Activated CD4-positive, alpha-beta T cell treated with anti-CD3 and anti-CD28 coated beads, Interleukin-2, amount 10 ng/mL, durations not matched to agents 7 days and 5 days (primary cell): ENCODE measurements at regions not wholly inside any gene's neighbourhood (a gene's known extent, or its start where the extent isn't known, plus 50 kb on each side); places are given as distances from the start of the nearest gene placed in this dataset.
"Not testable (repeated sequence)": the region's sequence is repeated elsewhere in the genome, so short reads cannot be mapped to it uniquely, and the experiment has no call there.

ENCODE experiments used
- CTCF ChIA-PET: fragments of 350-600 bp; sonication (Branson Sonifier 250); formaldehyde crosslinking; loops from one replicate; lab custom pipeline; 2021; ENCODE audit warnings: antibody characterized with exemption; lab: Charles Lee
- POLR2A ChIA-PET: fragments of 350-600 bp; sonication (Branson Sonifier 250); formaldehyde crosslinking; loops from one replicate; lab custom pipeline; 2021; ENCODE audit warnings: antibody characterized with exemption; lab: Charles Lee
- DNase-seq: peaks from one replicate; pipeline ENCODE4 v3.0.0-alpha.2; 2020
- H3K27ac Mint-ChIP-seq: one replicate; pipeline ENCODE4 v1.8.0; 2021; ENCODE audit warnings: mild to moderate bottlenecking, moderate library complexity, mixed read lengths
- H3K27me3 Mint-ChIP-seq: one replicate; pipeline ENCODE4 v1.8.0; 2021; ENCODE audit warnings: mixed read lengths
- H3K36me3 Mint-ChIP-seq: one replicate; pipeline ENCODE4 v1.8.0; 2021; ENCODE audit warnings: low read depth, mixed read lengths
- H3K4me1 Mint-ChIP-seq: one replicate; pipeline ENCODE4 v1.8.0; 2021; ENCODE audit warnings: mixed read lengths
- H3K4me3 Mint-ChIP-seq: one replicate; pipeline ENCODE4 v1.8.0; 2021; ENCODE audit warnings: mild to moderate bottlenecking, moderate library complexity, mixed read lengths
- H3K9me3 Mint-ChIP-seq: one replicate; pipeline ENCODE4 v1.8.0; 2021; ENCODE audit warnings: mixed read lengths

DNA sequence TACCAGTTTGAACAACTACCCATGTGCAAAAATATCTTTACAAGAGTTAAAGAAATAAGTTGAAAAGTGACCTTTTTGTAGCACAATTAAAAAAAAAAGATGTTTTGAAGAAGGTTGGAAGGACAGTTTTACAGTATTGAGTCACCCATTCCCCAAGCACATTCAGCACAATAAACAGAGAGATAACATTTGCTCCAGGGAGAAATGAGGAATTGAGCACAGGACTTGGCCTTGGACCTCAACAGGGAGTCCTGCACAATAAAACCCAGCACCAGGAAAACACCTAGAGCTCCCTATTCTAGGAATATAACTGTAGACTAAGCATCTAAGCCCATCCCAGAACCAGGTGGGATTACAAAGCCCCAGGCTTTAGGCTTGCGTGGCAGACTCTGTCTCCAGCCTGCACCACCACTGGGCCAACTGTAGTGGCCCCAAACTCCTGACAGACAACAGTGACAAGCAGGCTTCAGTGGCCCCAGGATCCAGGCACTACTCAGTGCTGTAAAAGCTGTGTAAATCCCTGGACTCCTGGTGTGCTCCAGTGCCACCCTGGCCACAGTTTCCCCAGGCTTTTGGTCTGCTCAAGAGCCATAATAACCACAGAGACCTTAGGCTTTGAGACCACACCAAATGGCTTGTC is 857.2 kb downstream of the SLITRK1 start:
- no peak overlapping the region for H3K27ac Mint-ChIP-seq
- no peaks in the 10 kb centered on the region for H3K4me1 Mint-ChIP-seq
- CTCF ChIA-PET: no interaction called here
- no peaks in the 10 kb centered on the region for H3K36me3 Mint-ChIP-seq
- no peaks in the 10 kb centered on the region for H3K9me3 Mint-ChIP-seq
- H3K27me3 Mint-ChIP-seq: no peaks in the 10 kb centered on the region
- no peak overlapping the region for H3K4me3 Mint-ChIP-seq
- DNase-seq: no peak
- POLR2A ChIA-PET: no interaction called here

DNA sequence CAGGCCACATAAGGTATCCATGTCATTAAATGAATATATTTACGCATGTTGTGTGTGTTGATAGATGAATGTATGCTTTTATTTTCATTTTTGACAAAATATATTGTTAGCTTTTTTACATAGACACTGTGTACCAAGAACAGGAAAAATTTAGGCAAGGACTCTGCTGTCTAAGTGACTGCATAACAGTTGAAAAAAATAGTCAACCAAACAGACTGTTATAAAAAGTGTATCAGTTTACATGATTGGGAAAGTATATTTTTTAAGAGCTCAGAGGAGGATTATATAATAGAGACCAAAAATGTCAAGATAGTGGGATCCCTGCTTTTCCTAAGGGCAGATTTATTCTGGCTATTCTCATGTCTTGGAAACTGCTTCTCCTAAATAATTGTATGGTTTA is 858.0 kb downstream of the SLITRK1 start:
- no peaks in the 10 kb centered on the region for H3K36me3 Mint-ChIP-seq
- DNase-seq: no peak
- ChIA-PET CTCF (no interaction called here), POLR2A (no interaction called here)
- no peaks in the 10 kb centered on the region for H3K27me3 Mint-ChIP-seq
- H3K4me3 Mint-ChIP-seq: no peak overlapping the region
- no peaks in the 10 kb centered on the region for H3K4me1 Mint-ChIP-seq
- peaks cover 3% of the 10 kb centered on the region for H3K9me3 Mint-ChIP-seq
- H3K27ac Mint-ChIP-seq: no peak overlapping the region

DNA sequence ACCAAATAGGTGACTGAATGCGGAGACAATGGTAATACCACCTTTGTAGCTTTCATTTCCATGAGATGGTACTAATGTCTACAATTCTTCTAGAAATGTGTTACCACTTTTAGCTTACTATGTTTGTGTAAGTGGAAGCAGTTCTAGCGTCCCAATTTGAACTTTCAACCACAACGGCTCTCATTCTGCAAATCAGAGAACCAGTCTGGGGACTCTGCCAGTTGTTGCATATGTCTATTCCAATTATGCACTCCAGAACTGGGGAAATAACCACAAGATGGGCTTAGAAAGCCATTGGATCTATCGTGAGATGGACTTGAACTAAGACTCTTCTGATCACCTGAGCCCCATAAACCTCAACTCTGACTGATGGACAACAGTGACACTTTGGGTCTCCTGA is 862.3 kb downstream of the SLITRK1 start:
- ChIA-PET CTCF (no interaction called here), POLR2A (no interaction called here)
- Mint-ChIP-seq H3K4me1 (no peaks in the 10 kb centered on the region), H3K9me3 (peaks cover 5% of the 10 kb centered on the region), H3K36me3 (no peaks in the 10 kb centered on the region), H3K4me3 (no peak overlapping the region), H3K27me3 (no peaks in the 10 kb centered on the region), H3K27ac (no peak overlapping the region)
- DNase-seq: no peak

DNA sequence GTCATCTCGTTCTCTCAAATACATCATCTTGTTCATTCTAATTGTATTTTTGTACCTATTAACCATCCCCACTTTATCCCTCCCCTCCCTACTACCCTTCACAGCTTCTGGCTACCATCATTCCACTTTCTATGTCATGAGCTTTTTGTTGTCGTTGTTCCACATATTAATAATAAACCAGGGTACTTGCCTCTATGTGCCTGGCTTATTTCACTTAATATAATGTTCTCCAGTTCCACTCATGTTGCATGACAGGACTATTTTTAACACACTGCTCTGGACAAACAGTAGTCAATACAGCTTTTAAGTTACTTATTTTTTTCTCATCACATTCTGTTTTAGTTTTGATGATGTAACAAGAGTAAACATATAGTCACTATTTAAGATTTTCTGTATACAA is 872.3 kb downstream of the SLITRK1 start:
- H3K4me3 Mint-ChIP-seq: no peak overlapping the region
- POLR2A ChIA-PET: no interaction called here

DNA sequence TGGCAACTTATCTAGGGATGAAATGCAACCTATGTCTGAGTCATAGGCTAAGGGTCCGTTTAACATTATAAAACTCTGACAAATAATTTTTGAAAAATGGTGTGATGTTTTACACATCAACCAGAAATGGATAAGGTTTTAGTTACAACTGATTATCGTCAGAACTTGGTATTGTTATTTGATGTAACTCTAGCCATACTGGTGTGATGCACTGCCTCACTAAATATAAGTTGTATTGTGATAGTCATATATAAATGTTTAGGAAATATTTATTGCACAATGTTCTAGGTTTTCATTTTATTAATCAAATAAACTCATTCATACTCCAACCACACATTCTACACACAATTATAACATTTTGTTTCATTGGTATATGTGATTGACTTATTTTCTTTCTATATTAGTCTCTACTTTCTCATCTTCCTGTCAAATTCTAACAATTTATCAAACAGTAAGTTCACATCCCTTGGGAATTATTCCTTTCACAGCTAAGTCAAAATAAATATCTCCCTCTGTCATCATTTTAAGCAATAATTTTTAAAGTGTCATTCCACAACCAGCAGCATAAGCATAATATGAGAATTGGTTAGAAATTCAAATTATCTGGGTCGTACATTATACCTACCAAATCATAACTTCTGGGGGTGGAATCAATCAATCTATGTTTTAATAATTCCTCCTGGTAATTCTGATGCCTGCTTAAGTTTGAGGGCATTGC is 873.9 kb downstream of the SLITRK1 start:
- Mint-ChIP-seq H3K36me3 (no peaks in the 10 kb centered on the region), H3K27ac (no peak overlapping the region), H3K4me1 (no peaks in the 10 kb centered on the region), H3K9me3 (no peaks in the 10 kb centered on the region), H3K27me3 (no peaks in the 10 kb centered on the region), H3K4me3 (no peak overlapping the region)
- ChIA-PET POLR2A (no interaction called here), CTCF (no interaction called here)
- no peak for DNase-seq

More for the DNA sequence above, 872.3 kb downstream of the SLITRK1 start:
- no peak for DNase-seq
- H3K4me1 Mint-ChIP-seq: no peaks in the 10 kb centered on the region
- no peaks in the 10 kb centered on the region for H3K9me3 Mint-ChIP-seq
- H3K27ac Mint-ChIP-seq: no peak overlapping the region
- no peaks in the 10 kb centered on the region for H3K36me3 Mint-ChIP-seq
- CTCF ChIA-PET: no interaction called here
- H3K27me3 Mint-ChIP-seq: no peaks in the 10 kb centered on the region

DNA sequence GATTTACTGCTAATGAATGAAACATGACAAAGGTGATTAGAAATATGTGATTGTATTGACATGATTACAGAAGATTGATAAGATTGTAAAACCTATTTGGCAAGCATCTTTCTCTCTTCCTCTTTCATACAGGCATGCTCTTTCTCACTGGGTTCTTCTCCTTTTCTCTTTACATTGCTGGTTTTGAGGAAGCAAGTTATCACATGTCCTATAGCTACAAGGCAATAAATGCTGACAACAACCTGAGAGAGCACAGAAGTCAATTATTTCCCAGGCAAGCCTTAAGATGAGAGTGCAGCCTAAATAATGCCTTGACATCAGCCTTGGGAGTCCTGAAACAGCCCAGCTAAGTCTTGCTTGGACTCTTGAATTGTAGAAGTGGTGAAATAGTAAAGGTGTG is 875.0 kb downstream of the SLITRK1 start:
- no peak overlapping the region for H3K27ac Mint-ChIP-seq
- no peaks in the 10 kb centered on the region for H3K4me1 Mint-ChIP-seq
- no peaks in the 10 kb centered on the region for H3K9me3 Mint-ChIP-seq
- H3K4me3 Mint-ChIP-seq: no peak overlapping the region
- H3K36me3 Mint-ChIP-seq: no peaks in the 10 kb centered on the region
- no peak for DNase-seq
- ChIA-PET POLR2A (no interaction called here), CTCF (no interaction called here)
- H3K27me3 Mint-ChIP-seq: no peaks in the 10 kb centered on the region

DNA sequence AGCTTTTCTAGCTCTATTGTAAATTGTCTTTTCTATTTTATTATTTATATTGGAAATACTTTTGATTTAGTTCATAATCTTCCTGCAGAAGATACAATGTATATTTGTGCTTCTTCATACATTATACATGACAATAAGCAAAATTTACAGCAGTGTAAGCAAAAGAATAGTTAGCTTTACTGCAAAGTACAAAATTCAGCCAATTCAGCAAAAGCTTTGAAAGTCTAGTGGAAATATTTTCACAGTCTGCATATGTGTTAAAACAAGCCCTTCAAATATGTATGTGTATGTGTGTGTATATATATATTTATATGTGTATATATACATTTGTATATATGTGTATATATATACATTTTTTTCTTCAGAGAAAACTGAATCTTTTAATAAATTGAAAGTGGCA is 879.1 kb downstream of the SLITRK1 start:
- Mint-ChIP-seq H3K27ac (no peak overlapping the region), H3K4me3 (no peak overlapping the region), H3K4me1 (no peaks in the 10 kb centered on the region), H3K27me3 (no peaks in the 10 kb centered on the region), H3K36me3 (no peaks in the 10 kb centered on the region), H3K9me3 (no peaks in the 10 kb centered on the region)
- POLR2A ChIA-PET: no interaction called here
- CTCF ChIA-PET: no interaction called here
- no peak for DNase-seq

DNA sequence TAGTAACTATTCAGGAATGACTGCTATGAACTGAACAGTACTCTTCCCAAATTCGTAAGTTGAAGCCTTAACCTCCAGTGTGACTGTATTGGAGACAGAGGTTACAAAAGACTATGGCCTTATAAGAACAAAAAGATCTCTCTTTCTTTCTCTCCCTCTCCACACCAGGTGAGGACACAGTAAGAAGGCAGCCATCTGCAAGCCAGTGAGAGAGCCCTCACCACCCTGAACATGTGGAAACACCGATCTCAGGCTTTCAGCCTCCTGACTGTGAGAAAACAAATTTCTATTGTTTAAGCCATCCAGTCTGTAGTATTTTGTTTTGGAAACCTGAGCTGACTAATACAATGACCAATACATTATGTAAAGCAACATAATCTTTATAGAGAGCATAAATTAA is 888.9 kb downstream of the SLITRK1 start:
- ChIA-PET POLR2A (no interaction called here), CTCF (no interaction called here)
- H3K27me3 Mint-ChIP-seq: no peaks in the 10 kb centered on the region
- no peak overlapping the region for H3K4me3 Mint-ChIP-seq
- peaks cover 5% of the 10 kb centered on the region for H3K9me3 Mint-ChIP-seq
- no peaks in the 10 kb centered on the region for H3K36me3 Mint-ChIP-seq
- H3K27ac Mint-ChIP-seq: no peak overlapping the region
- H3K4me1 Mint-ChIP-seq: no peaks in the 10 kb centered on the region
- no peak for DNase-seq

DNA sequence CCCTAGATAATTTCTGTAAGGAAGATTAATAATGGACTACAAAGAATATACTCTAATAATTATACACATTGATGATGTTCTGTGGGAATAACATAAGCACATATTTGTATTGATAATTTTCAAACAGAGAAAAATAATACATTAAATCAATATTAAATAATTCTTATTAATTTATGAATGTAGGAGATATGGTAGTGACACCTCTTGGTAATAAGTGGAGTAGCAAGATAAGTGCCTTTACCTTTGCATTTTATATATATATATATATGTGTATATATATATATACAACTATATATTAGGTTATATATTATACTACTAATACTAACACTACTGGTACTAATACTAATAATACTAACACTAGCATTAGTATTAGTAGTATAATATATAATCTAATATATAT is 905.8 kb downstream of the SLITRK1 start:
- no peak overlapping the region for H3K27ac Mint-ChIP-seq

DNA sequence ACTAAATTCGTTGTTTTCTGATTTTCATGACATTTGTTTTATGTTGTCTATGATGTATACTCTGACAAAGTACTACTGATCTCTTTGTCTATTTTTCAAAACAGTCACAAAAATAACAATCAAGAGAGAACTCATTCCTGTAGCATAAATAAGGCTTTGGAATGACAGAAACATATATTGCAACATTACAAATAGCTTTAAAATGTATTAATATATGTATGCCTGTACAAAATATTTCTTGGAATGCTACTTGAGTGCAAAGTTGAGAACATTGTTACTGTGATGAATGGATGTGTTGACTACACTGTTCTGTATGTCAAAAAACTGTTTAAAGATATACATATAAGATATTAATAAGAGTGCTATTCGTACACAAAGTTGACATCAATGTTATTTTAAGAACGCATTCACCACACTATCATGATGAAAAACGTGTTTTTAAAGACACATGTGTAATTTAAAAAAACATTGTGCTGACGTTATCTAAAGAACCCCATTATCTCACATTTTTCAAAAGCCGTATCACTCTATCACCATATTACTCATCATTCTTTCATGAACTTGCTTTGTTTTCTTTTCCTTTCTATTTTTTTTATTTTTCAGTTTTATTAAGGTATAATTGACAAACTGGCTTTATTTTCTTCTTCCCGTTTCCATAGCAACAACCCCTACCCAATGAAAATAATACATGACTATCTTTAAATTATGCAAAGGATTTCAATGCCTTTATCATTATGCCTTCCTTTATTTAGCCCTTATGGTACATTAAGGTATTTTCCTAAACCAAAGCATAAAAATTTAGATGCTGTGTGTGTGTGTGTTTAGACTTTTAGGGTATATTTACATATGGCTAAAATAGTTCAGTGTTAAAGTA is 918.8 kb downstream of the SLITRK1 start:
- no peak for DNase-seq
- Mint-ChIP-seq H3K9me3 (no peaks in the 10 kb centered on the region), H3K27ac (no peak overlapping the region), H3K4me1 (no peaks in the 10 kb centered on the region), H3K36me3 (no peaks in the 10 kb centered on the region), H3K27me3 (no peaks in the 10 kb centered on the region), H3K4me3 (no peak overlapping the region)
- ChIA-PET CTCF (no interaction called here), POLR2A (no interaction called here)

More for the DNA sequence above, 905.8 kb downstream of the SLITRK1 start:
- DNase-seq: no peak
- Mint-ChIP-seq H3K4me1 (no peaks in the 10 kb centered on the region), H3K4me3 (no peak overlapping the region), H3K36me3 (no peaks in the 10 kb centered on the region), H3K27me3 (no peaks in the 10 kb centered on the region), H3K9me3 (no peaks in the 10 kb centered on the region)
- ChIA-PET CTCF (no interaction called here), POLR2A (no interaction called here)

DNA sequence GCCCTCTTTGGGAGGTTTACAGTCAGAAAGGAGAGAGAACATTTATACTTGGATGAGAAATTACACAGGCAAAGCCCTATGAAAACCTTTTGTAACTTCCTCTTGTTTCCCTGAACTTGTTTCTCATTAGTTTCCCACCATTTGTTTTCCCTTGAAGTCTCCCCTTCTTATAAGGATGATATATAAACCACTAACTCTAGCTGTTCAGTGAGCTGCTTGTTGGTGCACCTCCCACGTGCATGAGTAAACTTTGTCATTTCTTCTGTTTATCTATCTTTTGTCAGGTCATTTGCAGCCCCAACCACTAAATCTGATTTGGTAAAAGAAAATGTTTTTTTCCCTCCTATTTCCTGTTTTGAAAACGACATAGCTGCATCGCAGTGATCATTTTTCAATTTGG is 919.9 kb downstream of the SLITRK1 start:
- no peak overlapping the region for H3K4me3 Mint-ChIP-seq
- POLR2A ChIA-PET: no interaction called here
- H3K27me3 Mint-ChIP-seq: no peaks in the 10 kb centered on the region
- H3K9me3 Mint-ChIP-seq: no peaks in the 10 kb centered on the region
- H3K4me1 Mint-ChIP-seq: no peaks in the 10 kb centered on the region
- CTCF ChIA-PET: no interaction called here
- no peaks in the 10 kb centered on the region for H3K36me3 Mint-ChIP-seq
- H3K27ac Mint-ChIP-seq: no peak overlapping the region
- no peak for DNase-seq

DNA sequence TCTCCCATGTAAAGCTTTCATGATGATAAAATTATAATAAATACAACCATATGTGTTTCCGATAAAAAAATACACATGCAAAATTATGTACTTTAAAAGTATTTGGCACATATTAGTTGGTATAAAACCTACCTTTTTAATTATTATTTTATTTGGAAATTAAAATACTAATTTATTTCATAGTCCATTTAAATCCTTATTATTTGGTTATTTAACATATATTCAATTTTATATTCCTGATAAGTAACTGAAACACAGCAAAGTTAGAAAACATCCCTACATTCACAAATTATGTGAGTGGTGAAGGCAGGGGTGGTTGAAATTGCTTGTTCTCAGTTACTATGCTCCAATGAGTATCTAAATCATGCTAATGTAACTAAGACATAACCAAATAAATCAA is 920.5 kb downstream of the SLITRK1 start:
- H3K4me1 Mint-ChIP-seq: no peaks in the 10 kb centered on the region
- H3K36me3 Mint-ChIP-seq: no peaks in the 10 kb centered on the region
- CTCF ChIA-PET: no interaction called here
- no peak overlapping the region for H3K27ac Mint-ChIP-seq
- no peaks in the 10 kb centered on the region for H3K9me3 Mint-ChIP-seq
- POLR2A ChIA-PET: no interaction called here
- H3K27me3 Mint-ChIP-seq: no peaks in the 10 kb centered on the region
- DNase-seq: no peak
- H3K4me3 Mint-ChIP-seq: no peak overlapping the region

DNA sequence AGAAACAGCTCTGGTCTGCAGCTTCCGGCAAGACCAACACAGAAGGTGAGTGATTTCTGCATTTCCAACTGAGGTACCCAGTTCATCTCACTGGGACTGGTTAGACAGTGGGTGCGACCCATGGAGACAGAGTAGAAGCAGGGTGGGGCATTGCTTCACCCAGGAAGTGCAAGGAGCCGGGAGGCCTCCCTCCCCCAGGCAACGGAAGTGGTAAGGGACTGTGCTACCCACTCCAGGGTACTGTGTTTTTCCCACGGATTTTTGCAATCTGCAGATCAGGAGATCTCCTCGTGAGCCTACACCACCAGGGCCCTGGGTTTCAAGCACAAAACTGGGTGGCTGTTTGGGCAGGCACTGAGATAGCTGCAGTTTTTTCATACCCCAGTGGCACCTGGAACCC is 929.9 kb downstream of the SLITRK1 start:
- H3K36me3 Mint-ChIP-seq, DNase-seq, H3K27me3 Mint-ChIP-seq, H3K4me1 Mint-ChIP-seq, H3K4me3 Mint-ChIP-seq, H3K27ac Mint-ChIP-seq, CTCF ChIA-PET, H3K9me3 Mint-ChIP-seq, POLR2A ChIA-PET: not testable (repeated sequence)
